B cell (primary cell): ENCODE measurements at regions not wholly inside any gene's neighbourhood (a gene's known extent, or its start where the extent isn't known, plus 50 kb on each side); places are given as distances from the start of the nearest gene placed in this dataset.

Source experiments
- ATAC-seq: fragments of 200-7000 bp; cut with Tn5 transposase; one replicate; pipeline ENCODE4 v1.10.0; 2021; ENCODE audit warnings: low read depth, mild to moderate bottlenecking, moderate number of reproducible peaks, moderate library complexity
- CTCF ChIA-PET: fragments of 350-600 bp; sonication (Branson Sonifier 250); formaldehyde crosslinking; loops from one replicate; lab custom pipeline; 2021; ENCODE audit warnings: antibody characterized with exemption, inconsistent platforms; lab: Charles Lee
- POLR2A ChIA-PET: fragments of 350-600 bp; sonication (Branson Sonifier 250); formaldehyde crosslinking; loops from one replicate; lab custom pipeline; 2021; ENCODE audit warnings: antibody characterized with exemption; lab: Charles Lee
- DNase-seq: peaks from one replicate; pipeline ENCODE4 v3.0.0; 2013
- H2AFZ ChIP-seq: 2 replicates; pipeline ENCODE4 v1.6.1; 2012; ENCODE audit warnings: mild to moderate bottlenecking, low read depth, low read length; ENCODE audit not compliant: insufficient read depth, poor library complexity, severe bottlenecking
- H3K27ac ChIP-seq, 2 donors: 1 replicate in 1 of 2; 2 replicates in 1 of 2; pipeline ENCODE4 v1.5.1; 2012 to 2013; ENCODE audit warnings: low read length in 2 of 2, mild to moderate bottlenecking in 2 of 2, moderate library complexity in 1 of 2
- H3K27me3 ChIP-seq, 4 experiments: fragments of 200-600 bp in 1 of 4; sonication (generic) in 1 of 4; replicated peaks in 1 of 4; 1 replicate in 2 of 4; 2 replicates in 2 of 4; pipeline versions ENCODE4 v1.6.1 to v1.7.0; 2013 to 2016; ENCODE audit warnings: low read length in 3 of 4, mild to moderate bottlenecking in 2 of 4, mixed read lengths in 1 of 4, moderate library complexity in 1 of 4; ENCODE audit not compliant: insufficient read depth in 4 of 4, control insufficient read depth in 3 of 4; ENCODE audit errors: control extremely low read depth in 1 of 4
- H3K36me3 ChIP-seq, 2 experiments: replicated peaks in 1 of 2; 1 replicate in 1 of 2; 2 replicates in 1 of 2; pipeline versions ENCODE4 v1.6.1 to v1.7.1; 2013; ENCODE audit warnings: low read length in 1 of 2; ENCODE audit not compliant: insufficient read depth in 2 of 2, control insufficient read depth in 1 of 2; ENCODE audit errors: control extremely low read depth in 1 of 2, extremely low read depth in 1 of 2
- H3K4me1 ChIP-seq, 2 donors: fragments of 200-600 bp in 1 of 2; sonication (generic) in 1 of 2; 1 replicate in 1 of 2; 2 replicates in 1 of 2; pipeline versions ENCODE4 v1.5.1 to v1.6.1; 2013 to 2017; ENCODE audit warnings: low read length in 2 of 2; ENCODE audit not compliant: control insufficient read depth in 2 of 2, insufficient read depth in 2 of 2
- H3K4me2 ChIP-seq: replicated peaks from 2 replicates; pipeline ENCODE3; 2012; ENCODE audit warnings: mild to moderate bottlenecking, low read depth, low read length; ENCODE audit not compliant: poor library complexity, severe bottlenecking
- H3K4me3 ChIP-seq, 5 experiments: fragments of 200-600 bp in 1 of 5; sonication (generic) in 1 of 5; 1 replicate in 3 of 5; 2 replicates in 2 of 5; pipeline versions ENCODE4 v1.5.1 to v1.7.0; 2011 to 2016; ENCODE audit warnings: low read length in 4 of 5, mild to moderate bottlenecking in 4 of 5, low read depth in 2 of 5, control low read depth in 1 of 5, moderate library complexity in 1 of 5; ENCODE audit not compliant: insufficient read depth in 1 of 5; ENCODE audit errors: control extremely low read depth in 1 of 5, extremely low read depth in 1 of 5
- H3K79me2 ChIP-seq: fragments of 200-600 bp; sonication (generic); one replicate; pipeline ENCODE4 v1.6.0; 2016; ENCODE audit warnings: low read length; ENCODE audit not compliant: control insufficient read depth, insufficient read depth
- H3K9ac ChIP-seq: fragments of 200-600 bp; sonication (generic); 2 replicates; pipeline ENCODE4 v1.6.1; 2017; ENCODE audit warnings: mild to moderate bottlenecking, low read length, moderate library complexity
- H3K9me3 ChIP-seq, 3 donors: one replicate each; pipeline versions ENCODE4 v1.6.1 to v1.7.1; 2013; ENCODE audit warnings: low read length in 2 of 3; ENCODE audit not compliant: control insufficient read depth in 2 of 3, insufficient read depth in 1 of 3; ENCODE audit errors: control extremely low read depth in 1 of 3
- H4K20me1 ChIP-seq: 2 replicates; pipeline ENCODE4 v1.6.0; 2012; ENCODE audit warnings: mild to moderate bottlenecking, low read length; ENCODE audit not compliant: insufficient read depth, control insufficient read depth, poor library complexity, severe bottlenecking
- H3K27ac Mint-ChIP-seq: one replicate; pipeline ENCODE4 v1.8.0; 2021; ENCODE audit warnings: mixed read lengths
- H3K27me3 Mint-ChIP-seq: one replicate; pipeline ENCODE4 v1.8.0; 2021; ENCODE audit warnings: mixed read lengths
- H3K4me1 Mint-ChIP-seq: one replicate; pipeline ENCODE4 v1.8.0; 2021; ENCODE audit warnings: mixed read lengths
- H3K4me3 Mint-ChIP-seq: one replicate; pipeline ENCODE4 v1.8.0; 2021; ENCODE audit warnings: mixed read lengths
- H3K9me3 Mint-ChIP-seq: one replicate; pipeline ENCODE4 v1.8.0; 2022; ENCODE audit warnings: mixed read lengths; ENCODE audit not compliant: insufficient read depth
- EZH2 ChIP-seq: IDR thresholded peaks from 2 replicates; pipeline ENCODE4 v1.6.1; 2012; ENCODE audit warnings: borderline replicate concordance, low read depth, mild to moderate bottlenecking, moderate library complexity, low read length; ENCODE audit not compliant: insufficient read depth, poor library complexity, severe bottlenecking
- WGBS: methylation state at CpG from one replicate; pipeline ENCODE4 v1.1.5; 2013; ENCODE audit warnings: missing lambda C conversion rate; ENCODE audit not compliant: insufficient coverage; 5-methylcytosine and 5-hydroxymethylcytosine counted together
- intact Hi-C: fragments of 100-400 bp; cut with micrococcal nuclease; formaldehyde crosslinking; loops from one replicate; pipeline ENCODE4 v1.10.0; 2022
- TF ChIP-seq, protein P1 (sequence below): fragments of 200-600 bp; IDR thresholded peaks from one replicate; pipeline ENCODE4 v1.8.0; 2022; ENCODE audit warnings: antibody characterized with exemption, mild to moderate bottlenecking

GRCh38 chr2:234423884-234424283, 73.0 kb downstream of the ARL4C start:
- Mint-ChIP-seq H3K27ac (no peak overlapping the region), H3K27me3 (no peaks in the 10 kb centered on the region), H3K9me3 (no peaks in the 10 kb centered on the region), H3K4me3 (no peak overlapping the region), H3K4me1 (peaks cover 78% of the 10 kb centered on the region)
- Histone ChIP-seq H3K4me2 (peak overlapping the region; percentile 36), H3K4me3 (no peak overlapping the region), H3K9ac (no peak overlapping the region), H4K20me1 (no peaks in the 10 kb centered on the region), H3K27ac (no peak overlapping the region), H3K9me3 (peaks cover 0 to 14% (median 0%) of the 10 kb centered on the region in 3 donors), H3K27me3 (no peaks in the 10 kb centered on the region), H3K36me3 (no peaks in the 10 kb centered on the region), H2AFZ (no peak overlapping the region), H3K79me2 (no peaks in the 10 kb centered on the region), H3K4me1 (peaks cover 81 to 88% of the 10 kb centered on the region in 2 donors)
- DNase-seq: no peak
- no peak for ATAC-seq
- no peak for TF ChIP-seq EZH2
- TF ChIP-seq, protein P1, sequence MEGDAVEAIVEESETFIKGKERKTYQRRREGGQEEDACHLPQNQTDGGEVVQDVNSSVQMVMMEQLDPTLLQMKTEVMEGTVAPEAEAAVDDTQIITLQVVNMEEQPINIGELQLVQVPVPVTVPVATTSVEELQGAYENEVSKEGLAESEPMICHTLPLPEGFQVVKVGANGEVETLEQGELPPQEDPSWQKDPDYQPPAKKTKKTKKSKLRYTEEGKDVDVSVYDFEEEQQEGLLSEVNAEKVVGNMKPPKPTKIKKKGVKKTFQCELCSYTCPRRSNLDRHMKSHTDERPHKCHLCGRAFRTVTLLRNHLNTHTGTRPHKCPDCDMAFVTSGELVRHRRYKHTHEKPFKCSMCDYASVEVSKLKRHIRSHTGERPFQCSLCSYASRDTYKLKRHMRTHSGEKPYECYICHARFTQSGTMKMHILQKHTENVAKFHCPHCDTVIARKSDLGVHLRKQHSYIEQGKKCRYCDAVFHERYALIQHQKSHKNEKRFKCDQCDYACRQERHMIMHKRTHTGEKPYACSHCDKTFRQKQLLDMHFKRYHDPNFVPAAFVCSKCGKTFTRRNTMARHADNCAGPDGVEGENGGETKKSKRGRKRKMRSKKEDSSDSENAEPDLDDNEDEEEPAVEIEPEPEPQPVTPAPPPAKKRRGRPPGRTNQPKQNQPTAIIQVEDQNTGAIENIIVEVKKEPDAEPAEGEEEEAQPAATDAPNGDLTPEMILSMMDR: no peak
- ChIA-PET POLR2A (no interaction called here), CTCF (interaction anchor here (2.1 kb wide), 1 partner anchor 11 kb away, joined by 6 read pairs; no protein-coding TSS in a partner anchor)
- no CpG with 5 or more reads among the region's 4 CpGs for WGBS
- intact Hi-C loops: no loop called here

DNA sequence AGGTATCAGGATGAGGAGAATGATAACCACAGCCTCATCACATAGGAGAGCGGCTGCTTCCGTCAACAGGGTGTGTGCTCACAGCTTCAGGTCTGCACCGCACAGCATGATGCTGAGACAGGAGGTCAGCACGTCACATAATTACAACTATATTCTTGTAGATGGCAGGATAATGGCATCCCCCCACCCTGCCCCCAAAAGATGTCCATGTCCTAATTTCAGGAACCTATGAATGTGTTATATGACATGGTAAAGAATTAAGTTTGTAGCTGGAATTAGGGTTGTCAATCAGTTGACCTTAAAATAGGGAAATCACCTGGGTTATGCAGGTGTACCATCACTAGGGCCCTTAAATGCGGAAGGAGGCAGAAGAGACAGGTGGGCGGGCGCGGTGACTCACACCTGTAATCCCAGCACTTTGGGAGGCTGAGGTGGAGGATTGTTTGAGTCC, 73.9 kb downstream of the ARL4C start:
- Mint-ChIP-seq H3K4me3 (peak overlapping the region; percentile 12), H3K4me1 (peaks cover 72% of the 10 kb centered on the region), H3K27me3 (no peaks in the 10 kb centered on the region), H3K9me3 (peaks cover 5% of the 10 kb centered on the region), H3K27ac (peak overlapping the region; percentile 22)
- H3K27ac ChIP-seq: peak overlapping the region; percentile 2 to 3
- H3K4me2 ChIP-seq: peak overlapping the region; percentile 36
- ATAC-seq (no peak), DNase-seq (peak; percentile 66)
- H4K20me1 ChIP-seq: no peaks in the 10 kb centered on the region
- no peak overlapping the region for H3K4me3 ChIP-seq
- no peak for TF ChIP-seq EZH2
- TF ChIP-seq, protein P1: no peak
- peaks cover 0 to 20% (median 2%) of the 10 kb centered on the region in 3 donors for H3K9me3 ChIP-seq
- CTCF ChIA-PET: interaction anchor here (1.0 to 2.5 kb wide), 4 partner anchors 17 to 134 kb away, joined by 3 to 7 read pairs (median 4); no protein-coding TSS in a partner anchor
- no peaks in the 10 kb centered on the region for H3K79me2 ChIP-seq
- POLR2A ChIA-PET: no interaction called here
- no peak overlapping the region for H2AFZ ChIP-seq
- H3K4me1 ChIP-seq: peaks cover 73 to 79% of the 10 kb centered on the region in 2 donors
- WGBS: no CpG with 5 or more reads among the region's 8 CpGs
- intact Hi-C loops: no loop called here
- H3K27me3 ChIP-seq: no peaks in the 10 kb centered on the region
- no peaks in the 10 kb centered on the region for H3K36me3 ChIP-seq
- no peak overlapping the region for H3K9ac ChIP-seq
